ENCODE measurements at regions not wholly inside any gene's neighbourhood (a gene's known extent, or its start where the extent isn't known, plus 50 kb on each side); places are given as distances from the start of the nearest gene placed in this dataset.

DNA sequence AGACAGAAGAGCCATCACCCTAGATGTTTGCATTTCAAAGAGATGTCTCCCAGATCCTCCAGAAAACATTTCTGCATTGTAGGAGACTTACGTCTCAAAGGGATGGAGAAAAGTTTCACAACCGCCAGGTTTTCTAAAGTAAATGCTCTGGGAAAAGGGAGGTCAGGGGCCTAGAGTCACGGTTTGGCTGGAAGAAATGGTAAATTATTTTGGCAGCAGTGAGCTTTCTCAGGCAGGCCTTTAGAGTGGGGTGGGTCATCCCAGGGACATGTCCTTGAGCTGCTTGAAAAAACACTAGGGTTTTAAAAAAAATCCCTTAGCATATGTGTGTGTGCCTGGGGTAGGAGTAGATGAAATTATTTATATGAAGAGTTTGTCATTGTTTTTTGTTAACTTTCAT lies 728.8 kb downstream of the TYW1 start:
- Histone ChIP-seq H3K4me1 (no peaks in the 10 kb centered on the region), H3K27ac (no peak overlapping the region), H3K4me3 (no peak overlapping the region), H3K27me3 (no peaks in the 10 kb centered on the region), H3K36me3 (no peaks in the 10 kb centered on the region), H3K9me3 (no peaks in the 10 kb centered on the region)
- WGBS (ENCODE audit: insufficient coverage, low coverage, low lambda C conversion rate, missing lambda C conversion rate), result 70% methylated on average over 3 of the region's 3 CpGs
- TF ChIP-seq, protein P1, sequence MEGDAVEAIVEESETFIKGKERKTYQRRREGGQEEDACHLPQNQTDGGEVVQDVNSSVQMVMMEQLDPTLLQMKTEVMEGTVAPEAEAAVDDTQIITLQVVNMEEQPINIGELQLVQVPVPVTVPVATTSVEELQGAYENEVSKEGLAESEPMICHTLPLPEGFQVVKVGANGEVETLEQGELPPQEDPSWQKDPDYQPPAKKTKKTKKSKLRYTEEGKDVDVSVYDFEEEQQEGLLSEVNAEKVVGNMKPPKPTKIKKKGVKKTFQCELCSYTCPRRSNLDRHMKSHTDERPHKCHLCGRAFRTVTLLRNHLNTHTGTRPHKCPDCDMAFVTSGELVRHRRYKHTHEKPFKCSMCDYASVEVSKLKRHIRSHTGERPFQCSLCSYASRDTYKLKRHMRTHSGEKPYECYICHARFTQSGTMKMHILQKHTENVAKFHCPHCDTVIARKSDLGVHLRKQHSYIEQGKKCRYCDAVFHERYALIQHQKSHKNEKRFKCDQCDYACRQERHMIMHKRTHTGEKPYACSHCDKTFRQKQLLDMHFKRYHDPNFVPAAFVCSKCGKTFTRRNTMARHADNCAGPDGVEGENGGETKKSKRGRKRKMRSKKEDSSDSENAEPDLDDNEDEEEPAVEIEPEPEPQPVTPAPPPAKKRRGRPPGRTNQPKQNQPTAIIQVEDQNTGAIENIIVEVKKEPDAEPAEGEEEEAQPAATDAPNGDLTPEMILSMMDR (IDR thresholded peaks at IDR 0.05), result no peak
- TF ChIP-seq POLR2A (IDR thresholded peaks at IDR 0.05), result no peak
- intact Hi-C loops (cut with DNase I), result no loop called here
- no peak for ATAC-seq
- DNase-seq, result no peak

DNA sequence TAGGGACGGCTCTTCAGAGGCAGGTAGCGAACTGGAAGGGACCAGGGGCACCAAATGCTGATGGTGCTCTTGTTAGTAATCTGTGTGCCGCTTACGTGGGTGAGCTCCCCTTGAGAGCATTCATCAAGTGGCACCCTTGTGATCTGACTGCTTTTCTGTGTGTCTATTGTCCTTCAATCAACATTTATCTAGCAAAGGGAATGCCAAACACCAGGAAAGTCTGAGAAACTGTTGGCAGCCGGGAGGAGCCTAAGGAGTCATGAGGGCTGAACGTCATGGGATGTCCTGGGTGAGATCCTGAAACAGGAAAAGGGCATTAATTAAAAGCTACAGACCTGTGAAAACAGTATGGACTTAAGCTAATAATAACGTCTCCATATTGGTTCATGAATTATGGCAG lies 733.1 kb downstream of the TYW1 start:
- H3K9me3 ChIP-seq, result no peaks in the 10 kb centered on the region
- H3K27me3 ChIP-seq, result no peaks in the 10 kb centered on the region
- ATAC-seq (no peak), DNase-seq (no peak)
- H3K27ac ChIP-seq, result no peak overlapping the region
- WGBS (ENCODE audit: insufficient coverage, low coverage, low lambda C conversion rate, missing lambda C conversion rate), result 85% methylated on average over 7 of the region's 7 CpGs
- intact Hi-C loops (cut with DNase I), result no loop called here
- no peaks in the 10 kb centered on the region for H3K4me1 ChIP-seq
- H3K36me3 ChIP-seq, result no peaks in the 10 kb centered on the region
- TF ChIP-seq, protein P1 (IDR thresholded peaks at IDR 0.05), result no peak
- no peak for TF ChIP-seq POLR2A (IDR thresholded peaks at IDR 0.05)
- no peak overlapping the region for H3K4me3 ChIP-seq

DNA sequence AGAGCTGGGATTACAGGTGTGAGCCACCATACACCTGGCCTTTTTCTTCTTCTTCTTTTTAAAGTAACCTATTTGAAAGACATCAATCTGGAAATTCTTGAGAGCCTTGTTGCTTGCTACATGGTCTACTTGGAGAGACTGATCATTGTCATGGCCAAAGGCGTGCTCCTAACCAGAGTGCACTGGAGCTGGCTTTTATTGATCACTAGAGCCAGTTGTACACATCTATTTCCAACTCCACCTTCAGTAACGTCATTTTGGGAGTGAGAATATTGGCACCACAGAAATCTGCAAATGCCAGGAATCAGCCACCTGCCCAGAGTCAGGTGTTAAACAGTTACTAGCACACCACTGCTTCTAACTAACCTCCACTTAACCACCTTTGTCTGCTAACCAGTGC lies 735.1 kb downstream of the TYW1 start:
- Histone ChIP-seq H3K4me1 (no peaks in the 10 kb centered on the region), H3K27me3 (no peaks in the 10 kb centered on the region), H3K4me3 (no peak overlapping the region), H3K9me3 (no peaks in the 10 kb centered on the region), H3K36me3 (no peaks in the 10 kb centered on the region), H3K27ac (no peak overlapping the region)
- TF ChIP-seq, protein P1 (IDR thresholded peaks at IDR 0.05), result no peak
- peak in 1 of 3 donors; percentile 53 for DNase-seq
- intact Hi-C loops (cut with DNase I), result no loop called here
- ATAC-seq, result peak; percentile 48 to 91 (median 69)
- 21% methylated on average over 2 of the region's 2 CpGs for WGBS (ENCODE audit: insufficient coverage, low coverage, low lambda C conversion rate, missing lambda C conversion rate)

DNA sequence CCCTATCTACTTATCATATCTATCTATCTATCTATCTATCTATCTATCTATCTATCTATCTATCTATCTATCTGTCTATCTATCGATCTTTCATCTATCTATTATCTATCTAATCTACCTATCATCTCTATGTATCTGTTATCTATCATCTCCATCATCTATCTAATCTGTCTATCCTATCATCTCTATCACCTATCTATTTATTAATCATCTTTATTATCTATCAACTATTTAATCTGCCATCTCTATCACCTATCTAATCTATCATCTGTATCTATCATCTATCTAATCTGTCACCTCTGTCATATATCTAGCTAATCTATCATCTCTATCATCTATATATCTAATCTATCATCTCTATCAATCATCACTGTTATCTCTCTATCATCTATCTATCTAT lies 736.3 kb downstream of the TYW1 start:
- no peak overlapping the region for H3K4me3 ChIP-seq
- H3K27me3 ChIP-seq, result no peaks in the 10 kb centered on the region
- intact Hi-C loops (cut with DNase I), result no loop called here
- TF ChIP-seq, protein P1 (IDR thresholded peaks at IDR 0.05), result no peak
- no peak for TF ChIP-seq POLR2A (IDR thresholded peaks at IDR 0.05)
- DNase-seq, result no peak
- no peaks in the 10 kb centered on the region for H3K36me3 ChIP-seq
- ATAC-seq, result no peak
- 80% methylated on average over 1 of the region's 1 CpG for WGBS (ENCODE audit: insufficient coverage, low coverage, low lambda C conversion rate, missing lambda C conversion rate)
- no peaks in the 10 kb centered on the region for H3K4me1 ChIP-seq
- H3K27ac ChIP-seq, result no peak overlapping the region
- no peaks in the 10 kb centered on the region for H3K9me3 ChIP-seq

DNA sequence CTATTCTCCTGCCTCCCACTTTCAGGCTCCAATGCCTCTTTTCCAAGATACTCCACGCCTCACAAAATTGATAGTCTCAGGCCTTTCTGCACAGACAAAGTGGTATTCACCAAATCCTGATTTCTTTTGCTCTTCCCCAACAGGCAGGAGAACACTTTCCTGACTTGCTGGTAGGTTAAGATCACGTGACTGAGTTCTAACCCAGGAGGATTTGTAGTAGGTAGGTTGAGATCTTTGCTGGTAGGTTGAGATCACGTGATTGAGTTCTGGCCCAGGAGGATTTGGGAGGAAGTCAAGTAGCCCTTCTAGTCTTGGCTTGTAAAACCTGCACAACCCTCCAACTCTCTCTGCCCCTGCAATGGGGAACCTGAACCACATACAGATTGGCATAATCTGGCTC lies 741.5 kb downstream of the TYW1 start:
- no peak for TF ChIP-seq POLR2A (IDR thresholded peaks at IDR 0.05)
- TF ChIP-seq, protein P1 (IDR thresholded peaks at IDR 0.05), result no peak
- Histone ChIP-seq H3K27ac (peak overlapping the region in 1 of 3 donors; percentile 42), H3K27me3 (no peaks in the 10 kb centered on the region), H3K4me1 (peaks cover 0 to 5% (median 2%) of the 10 kb centered on the region in 4 donors), H3K36me3 (no peaks in the 10 kb centered on the region), H3K9me3 (no peaks in the 10 kb centered on the region), H3K4me3 (no peak overlapping the region)
- DNase-seq (no peak), ATAC-seq (no peak)
- 79% methylated on average over 3 of the region's 3 CpGs for WGBS (ENCODE audit: insufficient coverage, low coverage, low lambda C conversion rate, missing lambda C conversion rate)
- intact Hi-C loops (cut with DNase I), result no loop called here
